ENCODE measurements at regions not wholly inside any gene's neighbourhood (a gene's known extent, or its start where the extent isn't known, plus 50 kb on each side); places are given as distances from the start of the nearest gene placed in this dataset.

GRCh38 chr3:148036331-148036876, 627.2 kb downstream of the ZIC1 start:
- Mint-ChIP-seq H3K9me3 (ENCODE audit: low read depth) (no peaks in the 10 kb centered on the region), H3K27ac (ENCODE audit: unreplicated experiment) (no peak overlapping the region), H3K27me3 (ENCODE audit: low read depth) (no peaks in the 10 kb centered on the region), H3K36me3 (ENCODE audit: low read depth) (no peaks in the 10 kb centered on the region), H3K4me3 (ENCODE audit: unreplicated experiment) (no peak overlapping the region), H3K4me1 (ENCODE audit: low read depth) (no peaks in the 10 kb centered on the region)
- TF ChIP-seq CTCF (IDR thresholded peaks at IDR 0.05) = no peak
- DNase-seq (ENCODE audit: low spot score) = no peak

DNA sequence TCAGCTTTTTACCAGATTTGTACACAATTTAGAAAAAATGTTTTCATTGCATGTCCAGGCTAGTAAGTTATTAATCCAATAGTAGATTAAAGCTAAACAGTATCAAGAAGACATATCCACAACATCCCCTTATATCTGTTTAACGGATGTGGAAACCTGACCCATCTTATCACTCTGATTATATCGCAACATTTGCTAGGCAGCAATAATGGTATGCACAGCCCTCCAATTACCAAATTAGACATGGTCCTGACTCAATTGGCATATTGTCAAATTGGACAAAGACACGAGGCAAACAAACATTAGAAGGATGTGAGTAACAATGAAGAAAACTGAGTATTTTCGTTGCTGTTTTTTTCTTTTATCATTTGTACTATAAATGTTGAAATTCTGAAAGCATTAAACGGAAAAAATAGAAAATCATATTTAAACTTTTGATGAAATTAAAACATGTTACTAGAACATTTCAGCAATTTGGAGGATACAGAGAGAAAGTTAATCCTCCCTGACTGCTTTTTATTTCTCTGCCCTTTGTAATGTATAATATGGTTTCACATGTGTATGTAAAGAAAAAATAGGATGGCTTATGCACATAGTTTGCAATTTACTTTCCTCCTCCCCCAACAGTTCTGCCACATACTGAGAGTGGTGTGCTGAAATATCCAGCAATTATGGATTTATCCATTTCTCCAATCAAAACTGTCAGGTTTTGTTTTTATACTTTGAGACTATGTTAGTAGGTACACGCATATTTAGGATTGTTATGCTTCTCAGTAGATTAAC, 633.7 kb downstream of the ZIC1 start:
- H3K4me3 Mint-ChIP-seq (ENCODE audit: unreplicated experiment) = no peak overlapping the region
- no peaks in the 10 kb centered on the region for H3K9me3 Mint-ChIP-seq (ENCODE audit: low read depth)
- no peaks in the 10 kb centered on the region for H3K27me3 Mint-ChIP-seq (ENCODE audit: low read depth)
- TF ChIP-seq CTCF (IDR thresholded peaks at IDR 0.05) = no peak
- no peak for DNase-seq (ENCODE audit: low spot score)
- H3K27ac Mint-ChIP-seq (ENCODE audit: unreplicated experiment) = no peak overlapping the region
- H3K36me3 Mint-ChIP-seq (ENCODE audit: low read depth) = no peaks in the 10 kb centered on the region
- H3K4me1 Mint-ChIP-seq (ENCODE audit: low read depth) = no peaks in the 10 kb centered on the region

DNA sequence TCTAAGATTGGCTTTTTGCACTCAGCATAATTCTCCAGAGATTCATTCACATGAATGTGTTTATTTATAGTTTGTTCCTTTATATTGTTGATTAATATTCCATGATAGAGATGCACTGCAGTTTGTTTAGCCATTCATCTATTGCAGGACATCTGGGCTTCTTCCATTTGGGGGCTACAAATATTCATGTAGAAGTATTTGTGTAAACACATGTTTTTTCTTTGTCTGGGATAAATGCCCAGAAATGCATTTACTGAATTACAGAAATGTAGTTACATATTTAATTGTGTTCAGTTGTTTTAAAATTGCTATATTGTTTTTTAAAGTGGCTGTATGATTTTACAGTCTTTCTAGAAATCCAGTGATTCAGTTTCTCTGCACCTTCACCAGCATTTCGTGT, 635.0 kb downstream of the ZIC1 start:
- DNase-seq (ENCODE audit: low spot score) = no peak
- H3K36me3 Mint-ChIP-seq (ENCODE audit: low read depth) = no peaks in the 10 kb centered on the region

GRCh38 chr3:148054999-148055398, 642.7 kb upstream of the AGTR1 start:
- H3K27me3 Mint-ChIP-seq (ENCODE audit: low read depth) = no peaks in the 10 kb centered on the region
- no peak for TF ChIP-seq CTCF (IDR thresholded peaks at IDR 0.05)
- H3K36me3 Mint-ChIP-seq (ENCODE audit: low read depth) = peaks cover 2% of the 10 kb centered on the region
- no peak overlapping the region for H3K4me3 Mint-ChIP-seq (ENCODE audit: unreplicated experiment)
- DNase-seq (ENCODE audit: low spot score) = no peak
- no peaks in the 10 kb centered on the region for H3K4me1 Mint-ChIP-seq (ENCODE audit: low read depth)
- H3K27ac Mint-ChIP-seq (ENCODE audit: unreplicated experiment) = no peak overlapping the region
- peaks cover 3% of the 10 kb centered on the region for H3K9me3 Mint-ChIP-seq (ENCODE audit: low read depth)

More for the DNA sequence above, 635.0 kb downstream of the ZIC1 start:
- no peak overlapping the region for H3K4me3 Mint-ChIP-seq (ENCODE audit: unreplicated experiment)
- TF ChIP-seq CTCF (IDR thresholded peaks at IDR 0.05) = no peak
- no peak overlapping the region for H3K27ac Mint-ChIP-seq (ENCODE audit: unreplicated experiment)
- H3K27me3 Mint-ChIP-seq (ENCODE audit: low read depth) = no peaks in the 10 kb centered on the region
- no peaks in the 10 kb centered on the region for H3K9me3 Mint-ChIP-seq (ENCODE audit: low read depth)
- H3K4me1 Mint-ChIP-seq (ENCODE audit: low read depth) = no peaks in the 10 kb centered on the region

- Mint-ChIP-seq H3K27ac (ENCODE audit: unreplicated experiment) (no peak overlapping the region), H3K4me3 (ENCODE audit: unreplicated experiment) (no peak overlapping the region), H3K9me3 (ENCODE audit: low read depth) (no peaks in the 10 kb centered on the region), H3K4me1 (ENCODE audit: low read depth) (peaks cover 7% of the 10 kb centered on the region), H3K27me3 (ENCODE audit: low read depth) (no peaks in the 10 kb centered on the region), H3K36me3 (ENCODE audit: low read depth) (no peaks in the 10 kb centered on the region)
- no peak for TF ChIP-seq CTCF (IDR thresholded peaks at IDR 0.05)
- no peak for DNase-seq (ENCODE audit: low spot score)
These were observed 635.1 kb upstream of the AGTR1 start for GRCh38 chr3:148062590-148062989.

Measured in chondrocyte (in vitro differentiated cells).